Suprapubic skin (tissue), 4 donors: ENCODE measurements at regions not wholly inside any gene's neighbourhood (a gene's known extent, or its start where the extent isn't known, plus 50 kb on each side); places are given as distances from the start of the nearest gene placed in this dataset.

ENCODE experiments used
- CTCF ChIP-seq, 2 donors: fragments of 200-600 bp in 1 of 2; fragments of 450-650 bp in 1 of 2; sonication (generic) in 1 of 2; IDR thresholded peaks; one replicate each; pipeline ENCODE4 v1.5.1; 2016 to 2019; ENCODE audit warnings: antibody characterized with exemption in 2 of 2, mild to moderate bottlenecking in 1 of 2, moderate library complexity in 1 of 2
- EP300 ChIP-seq: sonication (generic); formaldehyde crosslinking; IDR thresholded peaks from one replicate; pipeline ENCODE4 v1.6.1; 2017; ENCODE audit warnings: antibody characterized with exemption
- POLR2AphosphoS5 ChIP-seq, 3 donors: sonication (generic); formaldehyde crosslinking; IDR thresholded peaks; one replicate each; pipeline ENCODE4 v1.6.1; 2017; ENCODE audit warnings: antibody characterized with exemption in 3 of 3

GRCh38 chr4:19039816-19040215 lies 1018.3 kb upstream of the LCORL start:
- TF ChIP-seq EP300 = no peak
- no peak for TF ChIP-seq CTCF (IDR thresholded peaks at IDR 0.05)
- TF ChIP-seq POLR2AphosphoS5 (IDR thresholded peaks at IDR 0.05) = no peak
